ENCODE measurements at regions not wholly inside any gene's neighbourhood (a gene's known extent, or its start where the extent isn't known, plus 50 kb on each side); places are given as distances from the start of the nearest gene placed in this dataset.
"Not testable (repeated sequence)": the region's sequence is repeated elsewhere in the genome, so short reads cannot be mapped to it uniquely, and the experiment has no call there.

DNA sequence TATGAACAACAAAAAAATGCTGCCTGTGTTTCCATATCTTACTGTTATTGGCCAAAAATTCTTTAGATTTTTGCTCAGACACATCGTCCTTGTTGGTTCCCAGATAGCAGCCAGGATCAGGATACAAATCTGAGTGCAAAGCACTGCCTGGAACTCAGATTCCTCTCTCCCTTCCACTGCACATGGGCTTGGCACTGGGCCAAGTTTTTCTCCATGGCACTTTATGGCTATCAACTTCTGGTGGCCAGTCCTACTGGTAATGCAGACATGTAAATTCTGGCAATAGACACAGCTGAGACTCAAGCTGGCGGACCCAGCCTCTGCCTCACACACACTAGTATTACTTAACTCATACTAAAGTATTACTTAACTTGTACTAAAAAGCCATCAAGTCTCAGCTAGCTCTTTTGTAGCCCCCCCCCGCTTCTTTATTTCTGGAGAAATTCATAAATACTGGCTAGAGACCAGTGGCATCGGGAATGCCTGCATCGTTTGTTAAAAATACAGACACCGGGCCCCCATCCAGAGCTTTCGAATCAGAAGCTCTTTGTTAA is 181.2 kb upstream of the COX10 start:
- ATAC-seq (ENCODE audit: poor library complexity) (peak; percentile 21), DNase-seq (no peak)
- intact Hi-C loops (cut with DNase I): loop anchor here (10.0 kb wide), 1 partner anchor 113 kb away; no protein-coding TSS in a partner anchor

- intact Hi-C loops (cut with DNase I); ATAC-seq (ENCODE audit: poor library complexity): not testable (repeated sequence)
Observed at GRCh38 chr17:13908971-13909370, 160.3 kb upstream of the COX10 start.

GRCh38 chr17:13909901-13910519 is 159.3 kb upstream of the COX10 start:
- intact Hi-C loops (cut with DNase I): no loop called here
- ATAC-seq (ENCODE audit: poor library complexity): no peak
- DNase-seq: no peak

More at GRCh38 chr17:13908971-13909370, 160.3 kb upstream of the COX10 start:
- not testable (repeated sequence) for DNase-seq

DNA sequence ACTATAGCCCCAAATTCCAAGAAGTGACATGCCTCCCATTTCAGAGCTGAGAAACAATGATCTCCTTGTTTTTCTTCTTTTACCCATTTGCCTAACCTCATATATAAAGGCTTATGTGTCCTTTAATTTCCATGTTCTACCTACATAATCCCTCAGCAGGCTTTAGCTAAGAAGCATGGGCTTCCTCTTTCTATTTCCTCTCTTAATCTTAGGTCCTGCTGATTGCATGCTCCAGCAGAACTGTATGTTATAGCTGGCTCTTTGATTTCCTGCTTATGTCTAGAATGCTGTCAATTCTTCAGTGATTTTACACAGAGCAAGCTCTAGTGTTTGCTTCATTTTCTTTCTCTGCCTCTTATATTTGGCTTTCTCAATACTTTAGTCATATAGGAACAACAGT is 151.7 kb upstream of the COX10 start:
- intact Hi-C loops (cut with DNase I): no loop called here
- DNase-seq: no peak
- ATAC-seq (ENCODE audit: poor library complexity): no peak

DNA sequence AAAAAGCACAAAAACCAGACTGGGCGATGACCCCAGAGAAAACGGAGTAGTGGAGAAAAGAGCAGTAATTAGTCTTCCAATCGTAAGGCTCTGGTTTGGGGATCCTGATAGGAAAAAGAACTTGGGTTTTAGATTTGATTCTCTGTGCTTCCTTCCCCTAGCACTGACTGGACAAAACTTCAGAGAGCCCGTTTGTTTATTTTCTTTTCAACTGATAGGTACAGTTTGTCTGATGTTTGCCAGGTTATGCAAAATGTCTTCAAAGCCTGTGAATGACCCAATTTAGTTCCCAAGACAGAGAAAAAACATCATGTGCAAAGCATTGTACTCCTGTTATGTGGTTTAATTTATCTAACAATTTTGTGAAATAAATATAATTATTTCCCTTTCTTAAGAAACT is 151.1 kb upstream of the COX10 start:
- ATAC-seq (ENCODE audit: poor library complexity) (no peak), DNase-seq (no peak)
- intact Hi-C loops (cut with DNase I): no loop called here

- DNase-seq: no peak
- intact Hi-C loops (cut with DNase I): no loop called here
- no peak for ATAC-seq (ENCODE audit: poor library complexity)
Observed at GRCh38 chr17:13919818-13920217, 149.5 kb upstream of the COX10 start.

GRCh38 chr17:13920413-13920812 is 148.9 kb upstream of the COX10 start:
- DNase-seq (no peak), ATAC-seq (ENCODE audit: poor library complexity) (no peak)
- intact Hi-C loops (cut with DNase I): no loop called here

DNA sequence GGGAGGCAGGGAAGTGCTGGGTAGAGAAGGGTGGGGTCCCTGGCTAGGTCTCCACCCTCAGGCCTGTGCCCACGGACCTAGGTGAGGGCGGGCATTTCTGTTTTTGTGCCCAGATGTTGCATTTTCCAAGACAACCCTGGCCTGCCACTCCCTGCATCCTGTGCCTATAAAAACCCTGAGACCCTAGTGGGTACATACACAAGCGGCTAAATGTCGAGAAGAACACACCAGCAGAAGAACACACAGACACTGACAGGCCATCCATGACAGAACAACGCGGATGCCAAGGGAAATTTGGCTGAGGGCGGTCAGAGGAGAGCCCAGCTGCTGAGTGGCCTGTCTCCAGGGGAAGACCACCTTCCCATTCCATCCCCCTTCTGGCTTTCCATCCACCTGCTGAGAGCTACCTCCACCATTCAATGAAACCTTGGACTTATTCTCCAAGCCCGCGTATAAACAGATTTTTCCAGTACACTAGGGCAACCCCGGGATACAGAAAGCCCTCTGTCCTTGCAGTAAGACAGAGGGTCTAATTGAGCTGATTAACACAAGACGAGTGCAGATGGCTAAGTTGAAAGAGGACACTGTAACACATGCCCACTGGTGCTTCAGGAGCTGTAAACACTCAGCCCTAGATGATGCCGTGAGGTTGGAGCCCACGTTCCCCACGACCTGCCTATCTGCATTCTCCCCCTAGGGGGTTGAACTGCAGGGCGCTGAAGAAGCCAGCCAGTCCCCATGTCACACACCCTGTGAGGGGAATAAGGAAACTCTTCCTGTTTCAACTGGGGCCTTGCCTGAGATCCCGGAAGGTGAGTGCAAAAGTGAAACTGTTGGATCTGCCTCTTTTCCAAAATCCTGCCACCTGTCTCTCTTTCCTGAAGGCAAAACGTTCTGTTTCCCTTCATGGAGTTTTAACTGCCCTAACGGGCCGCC is 147.2 kb upstream of the COX10 start:
- no peak for ATAC-seq (ENCODE audit: poor library complexity)
- no peak for DNase-seq

DNA sequence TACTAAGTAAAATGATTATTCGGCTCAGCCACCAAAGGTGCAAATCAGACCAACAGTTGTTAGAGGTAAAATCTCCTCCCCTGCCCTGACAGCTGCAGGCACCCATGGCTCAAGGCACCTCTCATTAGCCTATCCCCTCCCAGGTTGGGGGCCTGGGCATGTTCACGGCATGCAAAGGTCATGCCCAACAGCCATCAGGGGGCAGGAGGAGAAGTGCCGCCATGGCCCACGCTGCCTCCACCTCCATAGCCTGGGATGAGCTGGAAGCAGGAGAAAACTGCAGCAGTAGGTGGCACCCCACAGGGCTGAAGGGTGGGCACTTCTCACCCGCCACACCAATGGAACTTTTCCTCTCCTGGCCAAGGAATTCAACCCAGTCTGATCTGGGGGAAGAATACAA is 146.4 kb upstream of the COX10 start:
- DNase-seq: no peak
- intact Hi-C loops (cut with DNase I): no loop called here
- ATAC-seq (ENCODE audit: poor library complexity): no peak

More for the DNA sequence above, 147.2 kb upstream of the COX10 start:
- intact Hi-C loops (cut with DNase I): no loop called here

GRCh38 chr17:13925579-13925978 is 143.7 kb upstream of the COX10 start:
- ATAC-seq (ENCODE audit: poor library complexity) (no peak), DNase-seq (no peak)
- intact Hi-C loops (cut with DNase I): no loop called here

DNA sequence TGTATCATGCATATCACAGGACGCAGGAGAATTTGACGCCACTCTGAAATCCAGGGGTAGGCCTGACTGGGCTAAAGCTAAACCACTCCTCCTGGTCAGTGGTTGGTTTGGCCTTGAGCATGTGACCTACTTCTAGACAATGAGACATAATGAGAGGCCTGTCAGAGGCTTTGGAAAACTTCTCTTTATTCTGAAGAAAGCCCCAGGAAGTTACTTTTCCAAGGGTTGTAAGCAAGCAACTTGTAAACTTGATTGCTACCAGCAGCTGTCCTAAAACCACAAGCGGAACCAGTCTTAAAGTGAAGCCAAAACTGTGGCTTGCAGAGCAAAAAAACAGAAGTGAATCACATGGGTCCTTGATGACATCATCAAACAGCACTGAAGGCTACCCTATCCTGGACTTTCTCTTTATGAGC is 138.2 kb upstream of the COX10 start:
- intact Hi-C loops (cut with DNase I): no loop called here
- DNase-seq (no peak), ATAC-seq (ENCODE audit: poor library complexity) (peak; percentile 91)

- DNase-seq: peak; percentile 78
- intact Hi-C loops (cut with DNase I): no loop called here
- ATAC-seq (ENCODE audit: poor library complexity): peak; percentile 91
Observed at GRCh38 chr17:13931800-13932460, 137.4 kb upstream of the COX10 start.

GRCh38 chr17:13933441-13934276 is 135.6 kb upstream of the COX10 start:
- intact Hi-C loops (cut with DNase I): no loop called here
- no peak for DNase-seq
- ATAC-seq (ENCODE audit: poor library complexity): no peak

- DNase-seq (no peak), ATAC-seq (ENCODE audit: poor library complexity) (no peak)
- intact Hi-C loops (cut with DNase I): no loop called here
Observed at GRCh38 chr17:13939222-13939621, 130.1 kb upstream of the COX10 start.

GRCh38 chr17:13940858-13941665 is 128.2 kb upstream of the COX10 start:
- no peak for ATAC-seq (ENCODE audit: poor library complexity)
- intact Hi-C loops (cut with DNase I): no loop called here
- no peak for DNase-seq

DNA sequence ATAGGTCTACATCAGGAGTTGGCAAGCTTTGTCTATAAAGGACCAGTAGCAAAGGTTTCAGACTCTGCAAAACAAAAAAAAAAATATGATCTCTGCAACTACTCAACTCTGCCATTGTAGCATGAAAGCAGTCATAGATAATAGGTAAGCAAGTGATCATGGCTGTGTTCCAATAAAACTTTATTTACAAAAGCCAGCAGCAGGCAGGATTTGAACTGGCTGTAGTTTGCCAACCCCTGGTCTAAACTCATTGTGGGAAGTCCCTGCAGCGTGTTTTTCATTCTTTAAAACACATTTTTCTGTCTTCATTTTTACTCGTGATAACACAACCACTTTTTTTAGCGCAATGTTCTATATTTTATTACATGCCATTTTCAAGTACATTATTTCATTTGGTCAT is 127.5 kb upstream of the COX10 start:
- DNase-seq (no peak), ATAC-seq (ENCODE audit: poor library complexity) (no peak)
- intact Hi-C loops (cut with DNase I): no loop called here

DNA sequence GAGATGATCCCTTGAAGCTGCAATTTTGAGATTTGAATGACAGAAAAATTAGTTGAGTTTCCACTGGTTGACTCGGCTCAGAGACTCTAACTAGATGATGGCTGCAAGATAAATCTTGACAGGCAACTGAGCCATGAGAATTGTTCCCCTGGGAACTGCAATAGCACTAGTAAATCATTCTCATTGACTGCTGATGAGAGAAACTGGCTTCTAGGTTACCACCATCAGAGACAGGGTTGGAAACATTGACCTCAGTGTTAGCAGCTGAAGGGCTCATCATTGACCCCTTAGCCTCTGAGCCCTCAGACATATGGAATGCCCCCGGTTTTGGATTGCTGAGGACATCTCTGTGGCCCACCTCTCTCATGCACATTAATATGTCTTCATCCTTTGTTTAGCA is 125.4 kb upstream of the COX10 start:
- no peak for DNase-seq
- intact Hi-C loops (cut with DNase I): no loop called here
- no peak for ATAC-seq (ENCODE audit: poor library complexity)

DNA sequence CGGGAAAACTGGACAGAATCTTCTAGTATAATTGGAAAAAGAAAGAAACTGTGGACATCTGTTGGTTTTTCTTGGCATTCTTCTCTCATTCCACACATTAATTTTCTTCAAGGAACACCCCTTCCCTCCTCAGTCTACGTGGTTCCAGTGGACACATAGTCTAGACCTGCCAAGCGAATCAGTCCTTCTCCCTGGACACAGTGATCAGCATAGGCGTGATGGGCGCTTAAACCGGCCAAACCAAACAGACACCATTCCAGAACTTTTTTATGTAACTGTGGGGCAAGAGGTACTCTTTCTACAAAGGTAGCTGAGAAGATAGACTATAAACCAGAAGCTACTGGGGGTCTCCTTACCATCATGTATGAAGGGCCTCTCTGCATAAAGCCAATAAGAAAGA is 121.8 kb upstream of the COX10 start:
- ATAC-seq (ENCODE audit: poor library complexity) (no peak), DNase-seq (no peak)
- intact Hi-C loops (cut with DNase I): no loop called here
